B cell (primary cell): ENCODE measurements at regions not wholly inside any gene's neighbourhood (a gene's known extent, or its start where the extent isn't known, plus 50 kb on each side); places are given as distances from the start of the nearest gene placed in this dataset.

Experiments
- EZH2 ChIP-seq: IDR thresholded peaks from 2 replicates; pipeline ENCODE4 v1.6.1; 2012; ENCODE audit warnings: borderline replicate concordance, low read depth, mild to moderate bottlenecking, moderate library complexity, low read length; ENCODE audit not compliant: insufficient read depth, poor library complexity, severe bottlenecking
- TF ChIP-seq, protein P1 (sequence below): fragments of 200-600 bp; IDR thresholded peaks from one replicate; pipeline ENCODE4 v1.8.0; 2022; ENCODE audit warnings: antibody characterized with exemption, mild to moderate bottlenecking

DNA sequence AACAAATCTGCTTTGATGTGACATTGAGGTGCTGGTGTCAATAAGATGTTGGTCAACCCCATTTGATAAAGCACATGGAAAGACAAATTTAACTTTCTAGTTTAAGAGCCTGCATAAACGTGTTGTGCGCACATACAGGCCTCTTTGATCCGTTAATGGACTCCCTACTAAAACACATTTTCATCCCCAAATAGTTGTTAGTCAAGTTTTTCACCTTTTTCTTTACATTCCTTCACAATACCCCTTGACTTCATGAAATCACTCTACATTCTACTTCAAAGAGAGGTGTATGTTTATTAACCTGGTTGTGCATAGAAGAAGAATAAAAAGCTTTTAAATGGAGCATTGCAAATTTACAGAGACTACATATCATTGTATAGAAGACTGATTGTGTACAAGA is 180.3 kb downstream of the HDGFL1 start:
- no peak for TF ChIP-seq EZH2
- TF ChIP-seq, protein P1, sequence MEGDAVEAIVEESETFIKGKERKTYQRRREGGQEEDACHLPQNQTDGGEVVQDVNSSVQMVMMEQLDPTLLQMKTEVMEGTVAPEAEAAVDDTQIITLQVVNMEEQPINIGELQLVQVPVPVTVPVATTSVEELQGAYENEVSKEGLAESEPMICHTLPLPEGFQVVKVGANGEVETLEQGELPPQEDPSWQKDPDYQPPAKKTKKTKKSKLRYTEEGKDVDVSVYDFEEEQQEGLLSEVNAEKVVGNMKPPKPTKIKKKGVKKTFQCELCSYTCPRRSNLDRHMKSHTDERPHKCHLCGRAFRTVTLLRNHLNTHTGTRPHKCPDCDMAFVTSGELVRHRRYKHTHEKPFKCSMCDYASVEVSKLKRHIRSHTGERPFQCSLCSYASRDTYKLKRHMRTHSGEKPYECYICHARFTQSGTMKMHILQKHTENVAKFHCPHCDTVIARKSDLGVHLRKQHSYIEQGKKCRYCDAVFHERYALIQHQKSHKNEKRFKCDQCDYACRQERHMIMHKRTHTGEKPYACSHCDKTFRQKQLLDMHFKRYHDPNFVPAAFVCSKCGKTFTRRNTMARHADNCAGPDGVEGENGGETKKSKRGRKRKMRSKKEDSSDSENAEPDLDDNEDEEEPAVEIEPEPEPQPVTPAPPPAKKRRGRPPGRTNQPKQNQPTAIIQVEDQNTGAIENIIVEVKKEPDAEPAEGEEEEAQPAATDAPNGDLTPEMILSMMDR: no peak
